ENCODE measurements at regions not wholly inside any gene's neighbourhood (a gene's known extent, or its start where the extent isn't known, plus 50 kb on each side); places are given as distances from the start of the nearest gene placed in this dataset.
"Not testable (repeated sequence)": the region's sequence is repeated elsewhere in the genome, so short reads cannot be mapped to it uniquely, and the experiment has no call there.

DNA sequence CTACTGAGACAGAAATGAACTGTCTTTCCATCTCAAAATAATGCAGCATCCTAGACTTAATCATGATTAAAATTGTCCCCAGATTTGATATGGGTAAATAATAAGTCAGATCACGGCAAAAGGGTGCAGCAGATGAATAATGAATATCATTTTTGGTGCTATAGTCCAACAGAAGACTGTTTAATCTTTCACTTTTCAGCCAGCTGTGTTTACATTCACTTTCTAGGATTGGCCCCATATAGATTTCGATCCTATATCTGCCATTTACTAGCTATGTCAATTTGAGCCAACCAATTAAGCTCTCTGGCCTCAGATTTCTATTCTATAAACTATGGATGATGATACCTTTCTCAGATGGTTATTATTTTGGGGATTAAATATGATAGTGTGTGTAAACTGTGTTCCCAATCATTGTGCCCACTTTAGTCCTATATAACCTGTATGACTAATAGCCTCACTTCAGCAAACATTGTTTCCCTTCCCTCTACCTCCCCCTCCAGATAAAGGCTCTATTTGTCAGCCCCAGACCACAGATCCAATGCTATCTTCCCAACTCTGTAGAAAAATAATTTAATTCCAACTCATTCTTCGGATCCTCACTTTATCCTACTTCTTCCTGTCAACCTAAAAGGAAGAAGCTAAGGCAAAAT lies 53.6 kb upstream of the NT5E start:
- DNase-seq, result no peak

DNA sequence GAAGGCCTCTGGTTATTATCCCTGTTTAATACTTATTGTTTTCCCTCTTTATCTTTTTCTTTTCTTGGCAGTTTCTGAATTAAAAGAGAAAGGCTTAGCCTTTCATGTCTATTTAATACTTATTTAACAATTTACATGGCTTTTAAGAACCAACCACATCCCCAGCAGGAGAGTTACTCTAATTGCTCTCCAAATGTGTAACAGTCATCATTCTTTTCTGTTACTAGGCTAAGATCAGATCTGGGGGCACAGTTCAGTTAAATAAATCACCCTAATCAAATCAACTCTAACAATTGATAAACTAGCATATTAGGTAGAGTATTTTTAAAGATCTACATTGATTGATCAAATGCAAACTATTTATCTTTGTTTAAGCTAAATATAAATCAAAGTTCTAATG lies 54.1 kb upstream of the NT5E start:
- DNase-seq, result no peak

DNA sequence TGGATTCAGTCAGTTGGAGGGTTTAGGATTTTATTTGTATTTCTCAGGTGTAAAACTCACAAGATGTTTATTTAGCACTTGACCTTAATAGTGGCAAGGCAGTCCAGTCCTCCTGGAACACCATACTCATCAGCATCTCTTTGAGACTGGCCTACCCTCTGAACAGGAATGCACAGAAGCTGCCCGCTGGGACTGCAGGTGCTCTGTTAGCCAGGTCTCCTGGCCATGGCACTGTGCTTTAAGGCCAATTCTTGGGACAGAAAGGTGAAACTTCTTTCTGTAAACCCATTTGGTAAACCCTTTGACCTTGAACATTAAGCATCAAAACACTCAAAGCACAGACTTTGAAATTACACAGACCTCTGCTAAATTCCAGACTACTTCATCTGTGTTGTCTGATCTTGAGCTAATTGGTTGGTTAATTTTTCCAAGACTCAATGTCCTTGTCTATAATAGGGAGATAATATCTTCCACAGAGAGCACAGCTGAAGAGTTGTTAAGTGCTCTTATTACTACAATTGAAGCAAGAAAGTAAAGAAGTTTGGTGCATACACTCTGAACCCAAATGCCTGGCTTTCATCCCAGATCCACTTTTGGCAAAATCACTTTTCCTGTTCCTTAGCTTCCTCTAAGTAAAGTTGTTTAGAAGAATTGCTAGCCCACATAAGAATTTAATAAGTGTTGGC lies 54.9 kb upstream of the NT5E start:
- DNase-seq, result no peak

DNA sequence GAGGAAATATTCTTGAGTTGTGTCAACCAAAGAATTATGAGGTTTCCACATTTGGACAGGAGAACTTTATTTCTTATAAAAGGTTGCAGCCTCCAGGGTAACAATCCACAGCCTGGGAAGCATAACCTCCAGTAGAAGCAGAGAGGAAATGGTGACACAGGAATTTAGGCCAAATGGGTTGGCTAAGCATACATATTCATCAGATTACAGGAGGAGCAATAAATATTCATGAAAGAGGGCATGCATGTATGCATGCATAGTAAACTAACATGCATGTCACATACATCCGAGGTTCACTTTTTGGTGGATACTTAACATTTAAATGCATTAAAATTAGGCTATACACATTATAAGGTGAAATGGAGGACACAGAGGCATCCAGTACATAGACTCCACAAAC lies 55.7 kb upstream of the NT5E start:
- DNase-seq, result no peak

DNA sequence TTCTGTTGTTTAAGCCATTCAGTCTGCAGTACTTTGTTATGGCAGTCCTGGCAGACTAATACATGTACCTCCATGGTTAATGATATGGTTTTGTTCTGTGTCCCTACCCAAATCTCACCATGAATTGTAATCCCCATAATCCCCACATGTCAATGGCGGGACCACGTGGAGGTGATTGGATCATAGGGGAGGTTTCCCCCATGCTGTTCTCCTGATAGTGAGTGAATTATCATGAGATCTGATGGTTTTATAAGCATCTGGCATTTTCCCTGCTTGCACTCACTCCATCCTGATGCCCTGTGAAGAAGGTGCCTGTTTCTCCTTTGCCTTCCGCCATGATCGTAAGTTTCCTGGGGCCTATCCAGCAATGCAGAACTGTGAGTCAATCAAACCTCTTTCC lies 57.5 kb upstream of the NT5E start:
- DNase-seq, result no peak

DNA sequence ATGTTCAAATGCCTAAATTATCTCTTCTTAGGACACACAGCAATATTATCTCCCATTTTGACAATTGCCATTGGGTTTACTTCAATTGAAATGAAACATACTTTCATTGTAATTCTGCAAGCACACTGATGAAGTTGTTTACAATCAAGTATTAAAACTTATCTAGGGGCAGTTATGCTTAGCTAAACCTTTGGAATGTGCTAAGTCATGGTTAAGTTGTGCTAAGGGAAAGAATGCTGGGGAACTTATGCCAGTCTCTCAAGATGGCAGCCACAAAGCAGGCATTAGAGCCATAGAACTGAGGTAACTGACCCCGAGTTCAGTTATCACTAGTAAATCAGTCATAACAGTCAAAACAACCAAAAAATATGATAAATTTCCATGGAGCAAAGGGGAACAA lies 59.1 kb upstream of the NT5E start:
- no peak for DNase-seq

DNA sequence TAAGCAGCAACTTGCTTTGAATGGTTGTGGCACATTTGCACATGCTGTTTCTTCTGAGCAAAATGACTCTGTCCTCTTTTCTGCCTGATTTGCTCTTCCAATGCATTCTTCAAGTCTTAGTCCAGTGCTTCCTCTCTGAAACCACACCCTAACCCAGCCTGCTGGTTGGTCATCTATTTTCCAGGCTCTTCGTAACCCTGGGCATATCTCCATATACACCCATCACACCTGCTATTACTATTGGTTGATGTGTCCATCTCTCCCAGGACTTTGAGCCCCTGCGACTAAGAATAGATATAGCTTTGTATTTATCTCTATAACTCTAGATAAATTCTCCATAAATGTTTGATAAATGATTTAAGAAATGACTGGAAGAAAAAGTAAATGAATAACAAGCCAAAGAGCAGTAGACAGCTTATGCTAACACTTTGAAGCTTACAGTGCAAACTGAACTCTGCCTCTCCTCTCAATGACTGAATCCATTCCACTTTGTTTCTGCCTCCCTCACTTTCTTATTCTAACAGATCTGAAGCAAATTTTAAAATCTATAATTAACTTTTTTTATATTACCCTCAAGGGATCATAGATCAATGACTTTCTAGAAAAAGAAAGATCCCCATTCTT lies 59.7 kb upstream of the NT5E start:
- DNase-seq, result no peak

DNA sequence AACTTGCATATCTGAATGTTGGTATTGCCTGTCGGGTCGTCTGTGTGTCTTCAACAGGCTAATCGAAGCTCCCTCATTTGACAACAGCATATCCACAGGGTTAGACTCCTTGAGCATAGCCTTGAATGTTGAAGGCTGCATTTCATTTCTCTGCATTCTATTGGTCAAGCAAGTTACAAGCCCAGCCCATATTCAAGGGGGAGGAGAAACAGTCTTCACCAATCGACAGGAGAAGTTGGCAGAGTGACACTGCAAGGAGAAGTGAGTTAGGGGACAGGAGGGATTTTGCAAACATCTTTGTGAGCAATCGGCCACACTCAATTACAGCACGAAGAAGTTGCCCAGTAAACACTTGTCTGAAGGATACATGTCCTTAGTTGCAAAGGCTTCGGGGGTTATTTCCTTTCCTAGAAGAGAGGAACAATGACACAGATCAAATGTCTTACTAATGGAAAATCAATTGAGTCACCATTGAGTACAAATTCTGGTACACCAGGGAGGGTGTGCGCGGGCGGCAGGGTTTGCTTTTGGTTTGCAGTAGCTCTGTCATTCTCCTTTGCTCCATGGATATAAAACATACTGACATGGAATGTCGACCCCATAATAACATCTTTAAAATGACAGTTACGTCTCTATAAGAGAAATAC lies 60.6 kb upstream of the NT5E start:
- no peak for DNase-seq

DNA sequence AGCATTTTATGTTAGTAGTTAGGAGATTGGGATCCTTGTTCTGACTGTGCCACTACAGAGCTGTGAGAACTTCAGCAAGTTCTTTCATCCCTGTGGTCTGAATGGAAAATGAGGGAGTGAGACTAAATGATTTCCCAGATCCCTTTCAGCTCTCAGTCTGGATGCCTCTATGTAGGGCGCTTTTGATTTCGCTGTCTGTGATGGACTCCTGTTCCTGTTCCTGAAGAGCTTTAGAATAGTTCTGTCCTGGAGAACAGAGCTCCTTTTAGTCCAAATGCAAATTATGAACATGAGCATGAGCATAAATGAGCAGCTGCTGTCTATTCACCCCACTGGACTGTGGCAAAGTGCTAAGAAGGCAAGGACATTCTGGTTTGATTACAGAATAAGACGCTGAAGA lies 61.4 kb upstream of the NT5E start:
- DNase-seq, result no peak

DNA sequence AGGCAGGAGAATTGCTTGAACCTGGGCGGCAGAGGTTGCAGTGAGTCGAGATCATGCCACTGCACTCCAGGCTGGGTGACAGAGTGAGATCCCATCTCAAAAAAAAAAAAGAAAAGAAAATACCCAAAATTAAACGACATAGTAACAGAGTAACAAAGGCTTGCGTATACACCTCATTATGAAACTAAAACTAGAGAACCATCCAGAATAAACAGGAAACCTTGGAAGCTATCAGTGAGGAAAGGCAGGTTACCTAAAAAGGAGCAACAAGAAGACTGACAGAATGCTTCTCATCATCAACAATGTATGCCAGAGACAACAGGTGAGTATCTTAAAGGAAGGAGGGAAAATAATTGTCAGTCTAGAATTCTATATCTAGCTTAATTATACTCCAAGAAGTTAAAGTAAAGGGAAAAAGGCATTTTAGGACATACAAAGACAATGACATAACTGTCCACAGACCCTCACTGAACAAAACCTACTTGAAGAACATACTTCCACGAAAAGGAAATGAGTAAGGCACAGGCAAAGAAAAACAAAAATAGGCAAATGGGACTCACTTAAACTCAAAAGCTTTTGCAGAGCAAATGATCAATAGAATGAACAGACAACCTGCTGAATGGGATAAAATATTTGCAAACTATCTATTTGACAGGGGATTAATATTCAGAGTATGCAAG lies 64.1 kb upstream of the NT5E start:
- DNase-seq, result no peak

DNA sequence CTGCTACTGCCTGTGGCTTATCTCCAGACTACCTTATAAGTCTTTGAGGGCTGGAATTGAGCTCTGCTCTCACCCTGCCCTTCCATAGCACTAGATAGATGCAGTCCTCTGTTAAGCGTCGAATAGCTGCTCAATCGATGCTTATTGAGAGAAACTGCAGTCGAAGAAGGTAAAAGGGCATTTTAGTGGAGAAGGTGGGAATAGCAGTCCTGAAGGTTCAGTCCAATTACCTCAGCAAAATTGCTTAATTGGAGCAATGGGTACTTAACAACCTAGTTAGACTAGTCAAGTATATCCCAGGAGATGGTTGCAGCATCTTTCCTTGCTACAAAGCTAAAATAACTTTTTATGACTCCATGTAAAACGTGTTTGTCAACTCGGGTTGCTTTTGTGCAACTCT lies 66.8 kb upstream of the NT5E start:
- no peak for DNase-seq

DNA sequence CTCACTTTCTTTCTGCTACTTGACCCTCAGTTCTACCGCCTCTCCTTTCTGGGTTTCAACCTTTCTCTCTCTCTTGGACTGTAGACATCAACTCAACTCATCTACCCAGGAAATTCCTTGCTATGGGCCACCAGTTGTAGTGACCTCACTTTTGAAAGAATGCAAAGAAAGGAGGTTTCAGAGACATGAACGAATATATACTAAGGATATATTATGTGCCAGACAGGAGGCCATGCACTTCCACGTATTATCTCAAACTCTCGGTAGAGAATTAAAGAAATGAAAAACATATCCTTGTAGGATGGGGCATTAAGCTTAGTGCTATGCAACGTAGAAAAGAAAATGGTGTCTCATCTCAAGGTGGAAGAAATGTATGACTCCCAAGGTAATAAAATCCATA lies 67.3 kb upstream of the NT5E start:
- no peak for DNase-seq

DNA sequence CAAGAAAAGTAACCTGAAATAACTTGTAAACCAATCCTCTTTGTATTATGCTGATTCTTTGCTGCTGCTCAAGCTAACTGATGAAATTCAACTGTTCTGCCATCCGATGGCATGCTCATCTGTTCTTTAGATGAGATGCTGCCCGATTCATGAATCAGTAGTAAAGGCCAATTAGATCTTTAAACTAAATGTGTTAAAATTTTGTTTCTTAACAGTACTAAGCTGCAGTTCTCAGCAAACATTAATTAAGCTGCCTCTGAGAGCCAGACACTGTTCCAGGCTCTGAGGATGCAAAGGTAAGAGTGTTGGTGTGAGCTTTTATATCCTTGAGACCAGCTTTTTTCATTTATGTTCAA lies 77.0 kb upstream of the NT5E start:
- DNase-seq, result no peak

DNA sequence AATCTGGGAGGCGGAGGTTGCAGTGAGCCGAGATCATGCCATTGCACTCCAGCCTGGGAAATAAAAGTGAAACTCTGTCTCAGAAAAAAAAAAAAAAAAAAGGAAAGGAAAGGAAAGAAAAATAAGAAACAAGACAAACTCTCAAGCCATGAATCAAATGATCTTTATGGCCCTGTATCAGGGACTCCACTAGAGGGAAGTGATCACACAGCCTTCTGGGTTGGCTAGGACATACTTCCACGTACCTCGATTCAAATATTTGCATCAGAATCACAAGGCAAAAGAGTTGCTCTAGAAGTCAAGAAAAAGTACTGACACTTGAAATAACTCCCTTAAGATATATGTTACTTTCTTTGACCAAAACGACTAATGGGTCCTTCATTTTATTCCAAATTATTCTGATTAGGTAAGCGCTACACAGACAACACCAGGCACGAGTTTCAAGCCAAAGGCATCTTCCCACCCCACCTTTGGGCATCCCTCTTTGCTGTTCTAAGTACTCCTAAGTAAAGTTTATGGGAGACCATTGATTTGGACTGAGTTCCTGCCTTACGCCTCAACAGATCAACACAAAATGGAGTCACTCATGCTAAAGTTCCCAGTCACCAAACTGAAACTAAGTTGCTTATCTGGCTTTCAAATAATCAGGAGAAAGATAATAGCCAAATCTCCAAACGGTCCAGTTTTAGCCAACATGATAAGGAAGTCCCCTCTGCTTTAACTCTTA lies 77.5 kb upstream of the NT5E start:
- no peak for DNase-seq

DNA sequence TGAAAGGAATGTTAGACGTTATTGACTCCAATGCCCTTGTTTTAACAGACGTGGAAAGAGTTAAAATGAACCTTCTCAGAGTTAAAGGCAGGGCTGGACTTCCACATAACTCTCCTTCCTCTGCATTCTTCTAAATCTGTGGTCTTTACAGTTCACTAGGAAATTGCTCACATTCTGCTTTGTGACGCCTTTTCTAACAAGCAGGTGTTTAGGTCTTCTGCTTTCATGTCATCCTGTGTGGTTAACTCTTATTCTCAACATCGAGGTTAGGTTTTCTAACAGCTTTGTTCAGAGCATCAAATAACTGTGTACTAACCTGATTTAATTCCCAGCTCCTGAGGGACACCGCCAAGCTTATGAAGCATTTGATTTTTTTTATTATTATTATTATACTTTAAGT lies 81.3 kb upstream of the NT5E start:
- DNase-seq, result no peak

DNA sequence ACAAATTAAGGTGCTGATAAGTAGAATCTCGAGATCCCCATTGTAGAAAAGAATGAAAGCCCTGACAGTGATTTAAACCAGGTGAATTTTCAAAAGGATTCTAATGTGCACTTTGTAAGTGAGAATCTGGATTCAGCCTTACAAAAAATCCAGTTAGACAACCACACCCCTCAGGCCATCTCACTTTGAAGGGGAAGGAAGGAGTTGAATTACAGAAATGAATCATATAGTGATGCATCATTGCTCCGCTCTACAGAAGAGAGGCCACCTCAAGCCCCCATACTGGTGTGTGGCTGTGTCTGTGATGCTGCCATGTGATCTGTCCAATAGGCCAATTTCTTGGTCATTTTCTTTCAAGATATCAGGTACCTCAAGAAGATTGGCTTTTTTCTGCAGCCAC lies 85.5 kb upstream of the NT5E start:
- no peak for DNase-seq

DNA sequence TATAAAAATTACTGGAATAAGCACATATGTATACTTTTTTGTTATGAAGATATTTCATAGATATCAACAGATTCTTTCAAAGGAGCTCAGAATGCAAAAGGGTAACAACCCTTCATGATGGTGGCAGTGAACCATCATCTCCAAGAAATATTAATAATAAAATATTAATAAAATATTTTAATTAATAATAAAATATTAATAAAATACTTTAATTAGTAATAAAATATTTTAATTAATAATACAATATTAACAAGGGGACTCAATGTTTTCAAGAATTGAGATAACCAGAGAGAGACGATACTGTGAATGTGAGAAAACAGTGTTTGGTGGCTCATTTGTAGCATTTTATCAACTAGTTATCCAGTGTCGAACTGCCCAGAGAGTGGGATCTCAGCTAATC lies 86.0 kb upstream of the NT5E start:
- no peak for DNase-seq

DNA sequence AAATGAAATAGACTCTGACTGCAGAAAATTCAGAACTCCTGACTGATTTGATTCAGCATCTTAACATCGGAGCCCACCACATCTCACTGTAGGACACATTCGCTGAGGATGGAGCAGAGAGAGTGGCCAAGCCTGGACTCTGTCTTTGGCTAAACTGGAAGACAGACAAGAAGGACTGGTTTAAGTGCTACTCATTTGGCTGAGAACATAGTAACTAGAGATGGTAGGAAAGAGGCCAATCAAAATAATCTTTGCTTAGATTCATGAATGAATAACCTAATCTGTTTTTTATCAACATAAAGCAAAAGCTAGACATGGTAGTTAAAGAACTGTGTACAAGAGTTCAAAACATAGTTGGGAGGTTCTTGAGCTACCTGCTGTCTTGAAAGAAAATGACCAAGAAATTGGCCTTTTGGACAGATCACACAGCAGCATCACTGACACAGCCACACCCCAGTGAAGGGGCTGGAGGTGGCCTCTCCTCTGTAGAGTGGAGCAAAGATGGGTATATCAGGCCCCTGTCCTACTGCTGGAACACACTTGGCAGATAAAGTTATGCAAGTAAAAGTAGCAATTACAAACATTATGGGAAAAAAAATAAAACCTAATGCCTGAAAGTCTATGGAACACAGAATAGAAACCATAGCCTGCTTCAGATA lies 87.1 kb upstream of the NT5E start:
- DNase-seq, result no peak

DNA sequence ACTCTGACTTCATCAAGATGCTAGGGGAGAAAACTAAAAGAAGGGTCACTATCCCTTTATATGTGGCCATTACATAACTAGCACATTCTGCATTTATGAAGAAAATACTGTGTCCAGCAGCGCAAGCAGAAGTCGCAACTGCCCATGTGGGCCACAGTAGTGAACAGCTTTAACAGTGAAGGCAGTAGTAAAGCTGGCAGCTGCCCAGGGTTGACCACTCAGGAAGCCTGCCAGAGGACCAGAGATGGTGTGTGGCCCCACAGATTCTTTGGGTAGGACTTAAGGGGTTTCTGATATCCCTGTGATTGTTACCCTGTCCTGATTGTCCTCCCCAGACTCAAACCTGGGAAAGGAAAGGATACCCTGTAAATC lies 88.3 kb upstream of the NT5E start:
- DNase-seq, result no peak

DNA sequence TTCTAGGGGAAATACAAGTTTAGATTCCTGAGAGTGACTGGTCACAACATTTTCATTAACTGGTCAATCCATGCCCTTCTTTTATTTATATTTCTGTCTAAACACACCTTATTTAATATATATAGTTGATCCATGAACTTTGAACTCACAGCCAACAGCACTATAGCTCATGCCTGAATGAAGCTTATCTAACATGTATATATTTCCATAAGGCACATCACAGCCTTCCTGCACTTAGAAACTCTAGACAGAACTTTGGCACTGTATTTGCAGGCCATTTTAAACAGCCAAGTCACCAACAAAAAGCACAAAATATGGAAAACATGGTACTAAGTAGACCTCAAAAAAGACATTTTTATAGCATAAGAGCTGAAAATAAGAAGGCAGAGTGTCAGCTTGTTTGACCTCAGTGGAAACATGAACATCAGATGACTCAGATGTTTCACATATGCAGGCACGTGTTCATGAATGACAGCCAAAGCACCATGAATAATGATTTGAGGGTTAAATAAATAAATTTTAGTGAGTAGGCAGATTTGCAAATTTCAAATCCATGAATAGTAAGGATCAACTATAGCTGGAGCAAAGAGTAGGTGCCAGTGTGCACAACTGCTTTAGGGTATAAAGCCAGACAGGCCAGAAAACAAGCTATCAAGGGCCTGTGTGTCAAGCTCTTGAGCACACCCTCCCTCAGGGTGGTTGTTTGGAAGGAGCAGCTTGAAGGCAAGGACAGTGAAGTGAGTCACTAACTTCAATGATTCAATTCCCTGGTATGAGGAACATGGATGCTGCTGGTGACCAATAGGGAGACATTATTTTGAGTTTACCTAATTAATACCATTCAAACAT lies 88.9 kb upstream of the NT5E start:
- no peak for DNase-seq

DNA sequence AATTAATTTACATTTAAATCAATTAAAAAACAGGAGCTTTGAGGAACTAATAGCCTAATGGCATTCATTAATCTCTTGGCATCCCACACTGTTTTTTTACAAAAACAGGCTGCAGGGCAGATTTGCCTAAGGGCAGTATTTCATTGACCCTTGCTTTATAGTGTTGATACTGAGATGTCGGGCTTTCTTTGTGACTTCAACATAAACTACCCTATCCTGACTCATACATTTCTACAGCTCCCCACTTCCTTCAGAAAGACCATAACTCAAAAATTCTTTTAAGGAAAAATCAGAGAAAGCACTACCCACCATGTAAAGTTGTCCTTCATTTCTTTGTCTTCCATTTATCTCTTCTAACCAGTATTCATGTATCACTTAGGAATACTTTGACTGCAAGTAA lies 92.2 kb upstream of the NT5E start:
- DNase-seq, result no peak

DNA sequence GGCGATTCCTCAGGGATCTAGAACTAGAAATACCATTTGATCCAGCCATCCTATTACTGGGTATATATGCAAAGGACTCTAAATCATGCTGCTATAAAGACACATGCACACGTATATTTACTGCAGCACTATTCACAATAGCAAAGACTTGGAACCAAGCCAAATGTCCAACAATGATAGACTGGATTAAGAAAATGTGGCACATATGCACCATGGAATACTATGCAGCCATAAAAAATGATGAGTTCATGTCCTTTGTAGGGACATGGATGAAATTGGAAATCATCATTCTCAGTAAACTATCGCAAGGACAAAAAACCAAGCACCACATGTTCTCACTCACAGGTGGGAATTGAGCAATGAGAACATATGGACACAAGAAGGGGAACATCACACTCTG lies 93.1 kb upstream of the NT5E start:
- not testable (repeated sequence) for DNase-seq

Measured in activated CD4-positive, alpha-beta T cell treated with anti-CD3 and anti-CD28 coated beads, Interleukin-2, amount 50 U/mL, for 4 hours (primary cell).